ENCODE measurements at regions not wholly inside any gene's neighbourhood (a gene's known extent, or its start where the extent isn't known, plus 50 kb on each side); places are given as distances from the start of the nearest gene placed in this dataset.

- Histone ChIP-seq H3K27ac (no peak overlapping the region), H3K36me3 (no peaks in the 10 kb centered on the region), H3K4me3 (no peak overlapping the region), H3K4me1 (no peaks in the 10 kb centered on the region), H3K27me3 (no peaks in the 10 kb centered on the region), H3K9me3 (no peaks in the 10 kb centered on the region)
- DNase-seq (no peak), ATAC-seq (no peak)
- TF ChIP-seq CTCF (IDR thresholded peaks at IDR 0.05): no peak
- intact Hi-C loops (cut with DNase I): no loop called here
These were observed 199.5 kb upstream of the NLRP1 start for GRCh38 chr17:5783851-5784250.

GRCh38 chr17:5784791-5785190 is 200.5 kb upstream of the NLRP1 start:
- intact Hi-C loops (cut with DNase I): no loop called here
- H3K4me1 ChIP-seq: no peaks in the 10 kb centered on the region
- no peaks in the 10 kb centered on the region for H3K27me3 ChIP-seq
- no peak for ATAC-seq
- H3K9me3 ChIP-seq: no peaks in the 10 kb centered on the region
- no peak for TF ChIP-seq CTCF (IDR thresholded peaks at IDR 0.05)
- no peaks in the 10 kb centered on the region for H3K36me3 ChIP-seq
- DNase-seq: no peak
- no peak overlapping the region for H3K4me3 ChIP-seq
- no peak overlapping the region for H3K27ac ChIP-seq

GRCh38 chr17:5785338-5785737 is 201.0 kb upstream of the NLRP1 start:
- no peaks in the 10 kb centered on the region for H3K27me3 ChIP-seq
- TF ChIP-seq CTCF (IDR thresholded peaks at IDR 0.05): no peak
- H3K36me3 ChIP-seq: no peaks in the 10 kb centered on the region
- no peaks in the 10 kb centered on the region for H3K9me3 ChIP-seq
- no peak for DNase-seq
- no peak for ATAC-seq
- H3K27ac ChIP-seq: no peak overlapping the region
- H3K4me1 ChIP-seq: no peaks in the 10 kb centered on the region
- intact Hi-C loops (cut with DNase I): no loop called here
- no peak overlapping the region for H3K4me3 ChIP-seq

- ATAC-seq: no peak
- intact Hi-C loops (cut with DNase I): no loop called here
These were observed 201.7 kb upstream of the NLRP1 start for GRCh38 chr17:5785867-5786509.

GRCh38 chr17:5786510-5786875 is 202.2 kb upstream of the NLRP1 start:
- TF ChIP-seq CTCF (IDR thresholded peaks at IDR 0.05): no peak
- no peak for DNase-seq
- H3K4me1 ChIP-seq: no peaks in the 10 kb centered on the region
- no peaks in the 10 kb centered on the region for H3K9me3 ChIP-seq
- no peaks in the 10 kb centered on the region for H3K36me3 ChIP-seq
- no peak for ATAC-seq
- intact Hi-C loops (cut with DNase I): no loop called here
- H3K27ac ChIP-seq: no peak overlapping the region
- no peak overlapping the region for H3K4me3 ChIP-seq
- peaks cover 2% of the 10 kb centered on the region for H3K27me3 ChIP-seq

More at GRCh38 chr17:5785867-5786509, 201.7 kb upstream of the NLRP1 start:
- no peak for TF ChIP-seq CTCF (IDR thresholded peaks at IDR 0.05)
- Histone ChIP-seq H3K27ac (no peak overlapping the region), H3K36me3 (no peaks in the 10 kb centered on the region), H3K4me1 (no peaks in the 10 kb centered on the region), H3K4me3 (no peak overlapping the region), H3K27me3 (no peaks in the 10 kb centered on the region), H3K9me3 (no peaks in the 10 kb centered on the region)
- no peak for DNase-seq
